ENCODE measurements at regions not wholly inside any gene's neighbourhood (a gene's known extent, or its start where the extent isn't known, plus 50 kb on each side); places are given as distances from the start of the nearest gene placed in this dataset.

GRCh38 chr13:76516586-76516985, 369.6 kb downstream of the KCTD12 start:
- ChIA-PET CTCF (interaction anchor here (0.8 to 1.3 kb wide), 2 partner anchors 11 to 15 kb away, joined by 3 read pairs; no protein-coding TSS in a partner anchor), POLR2A (no interaction called here)
- DNase-seq (ENCODE audit: extremely low spot score): no peak
- TF ChIP-seq CTCF (IDR thresholded peaks at IDR 0.05; ENCODE audit: control extremely low read depth, extremely low read depth, low read depth, missing control alignments): no peak

- ChIA-PET POLR2A (no interaction called here), CTCF (interaction anchor here (0.8 to 1.3 kb wide), 3 partner anchors 10 to 16 kb away, joined by 3 read pairs; no protein-coding TSS in a partner anchor)
- no peak for DNase-seq (ENCODE audit: extremely low spot score)
- TF ChIP-seq CTCF (IDR thresholded peaks at IDR 0.05; ENCODE audit: control extremely low read depth, extremely low read depth, low read depth, missing control alignments): no peak
Observed at GRCh38 chr13:76516013-76516412, 370.2 kb downstream of the KCTD12 start.

GRCh38 chr13:76512721-76513145, 373.5 kb downstream of the KCTD12 start:
- TF ChIP-seq CTCF (IDR thresholded peaks at IDR 0.05; ENCODE audit: control extremely low read depth, extremely low read depth, low read depth, missing control alignments): no peak
- POLR2A ChIA-PET: no interaction called here
- CTCF ChIA-PET: no interaction called here
- no peak for DNase-seq (ENCODE audit: extremely low spot score)

GRCh38 chr13:76505437-76505836, 380.8 kb downstream of the KCTD12 start:
- ChIA-PET CTCF (interaction anchor here (0.9 to 1.0 kb wide), 2 partner anchors 9 to 10 kb away, joined by 3 read pairs; no protein-coding TSS in a partner anchor), POLR2A (no interaction called here)
- DNase-seq (ENCODE audit: extremely low spot score): no peak
- TF ChIP-seq CTCF (IDR thresholded peaks at IDR 0.05; ENCODE audit: control extremely low read depth, extremely low read depth, low read depth, missing control alignments): no peak

GRCh38 chr13:76503766-76504165, 382.4 kb downstream of the KCTD12 start:
- CTCF ChIA-PET: interaction anchor here (1.3 kb wide), 1 partner anchor 12 kb away, joined by 3 read pairs; no protein-coding TSS in a partner anchor
- no peak for TF ChIP-seq CTCF (IDR thresholded peaks at IDR 0.05; ENCODE audit: control extremely low read depth, extremely low read depth, low read depth, missing control alignments)
- DNase-seq (ENCODE audit: extremely low spot score): no peak
- POLR2A ChIA-PET: no interaction called here

GRCh38 chr13:76503291-76503690, 382.9 kb downstream of the KCTD12 start:
- ChIA-PET POLR2A (no interaction called here), CTCF (interaction anchor here (1.3 kb wide), 1 partner anchor 12 kb away, joined by 3 read pairs; no protein-coding TSS in a partner anchor)
- no peak for DNase-seq (ENCODE audit: extremely low spot score)
- no peak for TF ChIP-seq CTCF (IDR thresholded peaks at IDR 0.05; ENCODE audit: control extremely low read depth, extremely low read depth, low read depth, missing control alignments)
